T-helper 2 cell treated with Interferon-gamma antibody and Interleukin-4, amounts not matched to agents 100 ng/mL and 5 ng/mL, for 36 hours (primary cell): ENCODE measurements at regions not wholly inside any gene's neighbourhood (a gene's known extent, or its start where the extent isn't known, plus 50 kb on each side); places are given as distances from the start of the nearest gene placed in this dataset.

Experiments used
- intact Hi-C: fragments of 100-400 bp; cut with micrococcal nuclease; formaldehyde crosslinking; loops from one replicate; pipeline ENCODE4 v1.15.1; 2023

GRCh38 chr4:138085736-138086305 lies 156.3 kb downstream of the SLC7A11 start:
- intact Hi-C loops = no loop called here

GRCh38 chr4:138078751-138079520 lies 163.2 kb downstream of the SLC7A11 start:
- intact Hi-C loops = no loop called here

- intact Hi-C loops = no loop called here
Observed at GRCh38 chr4:138078253-138078652, 163.9 kb downstream of the SLC7A11 start.

- intact Hi-C loops = no loop called here
Observed at GRCh38 chr4:138076561-138076960, 165.6 kb downstream of the SLC7A11 start.

- intact Hi-C loops = no loop called here
Observed at GRCh38 chr4:138070816-138071215, 171.3 kb downstream of the SLC7A11 start.

- intact Hi-C loops = no loop called here
Observed at GRCh38 chr4:138063581-138063980, 178.6 kb downstream of the SLC7A11 start.

GRCh38 chr4:138062929-138063328 lies 179.2 kb downstream of the SLC7A11 start:
- intact Hi-C loops = no loop called here

GRCh38 chr4:138056541-138056940 lies 185.6 kb downstream of the SLC7A11 start:
- intact Hi-C loops = no loop called here

- intact Hi-C loops = no loop called here
Observed at GRCh38 chr4:138055890-138056289, 186.3 kb downstream of the SLC7A11 start.

- intact Hi-C loops = no loop called here
Observed at GRCh38 chr4:138053641-138054301, 188.4 kb downstream of the SLC7A11 start.

- intact Hi-C loops = no loop called here
Observed at GRCh38 chr4:138052806-138053632, 189.1 kb downstream of the SLC7A11 start.

- intact Hi-C loops = no loop called here
Observed at GRCh38 chr4:138051157-138051556, 191.0 kb downstream of the SLC7A11 start.

- intact Hi-C loops = no loop called here
Observed at GRCh38 chr4:138050601-138051000, 191.5 kb downstream of the SLC7A11 start.

GRCh38 chr4:138049355-138049754 lies 192.8 kb downstream of the SLC7A11 start:
- intact Hi-C loops = no loop called here

- intact Hi-C loops = no loop called here
Observed at GRCh38 chr4:138047290-138047689, 194.9 kb downstream of the SLC7A11 start.

- intact Hi-C loops = no loop called here
Observed at GRCh38 chr4:138045036-138045435, 197.1 kb downstream of the SLC7A11 start.

- intact Hi-C loops = no loop called here
Observed at GRCh38 chr4:138039010-138039409, 203.1 kb downstream of the SLC7A11 start.

- intact Hi-C loops = no loop called here
Observed at GRCh38 chr4:138037696-138038095, 204.5 kb downstream of the SLC7A11 start.

- intact Hi-C loops = loop anchor here (2.0 kb wide), 1 partner anchor 147 kb away; no protein-coding TSS in a partner anchor
Observed at GRCh38 chr4:138035781-138036258, 206.3 kb downstream of the SLC7A11 start.

- intact Hi-C loops = loop anchor here (2.0 kb wide), 1 partner anchor 148 kb away; no protein-coding TSS in a partner anchor
Observed at GRCh38 chr4:138034871-138035270, 207.3 kb downstream of the SLC7A11 start.

- intact Hi-C loops = no loop called here
Observed at GRCh38 chr4:138032222-138032621, 209.9 kb downstream of the SLC7A11 start.
